Uterus (tissue), 3 donors: ENCODE measurements at regions not wholly inside any gene's neighbourhood (a gene's known extent, or its start where the extent isn't known, plus 50 kb on each side); places are given as distances from the start of the nearest gene placed in this dataset.

Experiments used
- DNase-seq, 2 donors: peaks; one replicate each; pipeline ENCODE4 v3.0.0-alpha.2; 2019 to 2020
- H3K27ac ChIP-seq, 2 donors: fragments of 200-600 bp; sonication (generic); 1 replicate in 1 of 2; 2 replicates in 1 of 2; pipeline ENCODE4 v1.5.1; 2016 to 2018
- H3K27me3 ChIP-seq, 2 donors: fragments of 200-600 bp; sonication (generic); one replicate each; pipeline ENCODE4 v1.5.1; 2018 to 2019; ENCODE audit warnings: control low read depth in 1 of 2
- H3K36me3 ChIP-seq, 2 donors: fragments of 200-600 bp; sonication (generic); one replicate each; pipeline ENCODE4 v1.5.1; 2019; ENCODE audit warnings: control low read depth in 1 of 2
- H3K4me1 ChIP-seq, 2 donors: fragments of 200-600 bp; sonication (generic); one replicate each; pipeline ENCODE4 v1.5.1; 2018 to 2019; ENCODE audit warnings: control low read depth in 1 of 2
- H3K4me3 ChIP-seq, 2 donors: fragments of 200-600 bp; sonication (generic); 1 replicate in 1 of 2; 2 replicates in 1 of 2; pipeline ENCODE4 v1.5.1; 2018 to 2019; ENCODE audit warnings: mild to moderate bottlenecking in 1 of 2
- H3K9me3 ChIP-seq, 2 donors: fragments of 200-600 bp; sonication (generic); one replicate each; pipeline ENCODE4 v1.5.1; 2019; ENCODE audit warnings: control low read depth in 1 of 2
- CTCF ChIP-seq, 4 experiments: fragments of 200-600 bp in 2 of 4; fragments of 450-650 bp in 2 of 4; sonication (generic) in 2 of 4; IDR thresholded peaks; one replicate each; pipeline ENCODE4 v1.5.1; 2016 to 2019; ENCODE audit warnings: antibody characterized with exemption in 4 of 4, mild to moderate bottlenecking in 2 of 4, moderate library complexity in 1 of 4
- POLR2A ChIP-seq, 2 donors: fragments of 450-650 bp; IDR thresholded peaks; one replicate each; pipeline ENCODE4 v1.6.1; 2016; ENCODE audit warnings: antibody characterized with exemption in 2 of 2, mild to moderate bottlenecking in 1 of 2, moderate library complexity in 1 of 2
- intact Hi-C: fragments of 100-400 bp; cut with DNase I; formaldehyde crosslinking; loops from one replicate; pipeline ENCODE4 v1.15.1; 2023; ENCODE audit warnings: low total_unique reads
- donor health status: DM: yes; HTN: yes; CAD: no.

- H3K27me3 ChIP-seq: no peaks in the 10 kb centered on the region
- no peaks in the 10 kb centered on the region for H3K9me3 ChIP-seq
- H3K4me1 ChIP-seq: no peaks in the 10 kb centered on the region
- DNase-seq: no peak
- H3K36me3 ChIP-seq: no peaks in the 10 kb centered on the region
- TF ChIP-seq CTCF (IDR thresholded peaks at IDR 0.05) (no peak), POLR2A (IDR thresholded peaks at IDR 0.05) (no peak)
- no peak overlapping the region for H3K27ac ChIP-seq
- intact Hi-C loops: no loop called here
- no peak overlapping the region for H3K4me3 ChIP-seq
These were observed 360.4 kb upstream of the NWD2 start for GRCh38 chr4:36884151-36884550.

- no peaks in the 10 kb centered on the region for H3K4me1 ChIP-seq
These were observed 352.6 kb upstream of the NWD2 start for GRCh38 chr4:36891971-36892370.

GRCh38 chr4:36900446-36900987 lies 344.0 kb upstream of the NWD2 start:
- Histone ChIP-seq H3K4me3 (no peak overlapping the region), H3K9me3 (no peaks in the 10 kb centered on the region), H3K27ac (no peak overlapping the region), H3K4me1 (no peaks in the 10 kb centered on the region), H3K27me3 (no peaks in the 10 kb centered on the region), H3K36me3 (no peaks in the 10 kb centered on the region)
- intact Hi-C loops: no loop called here
- no peak for TF ChIP-seq CTCF (IDR thresholded peaks at IDR 0.05)
- DNase-seq: no peak

More at GRCh38 chr4:36891971-36892370, 352.6 kb upstream of the NWD2 start:
- Histone ChIP-seq H3K27me3 (no peaks in the 10 kb centered on the region), H3K9me3 (no peaks in the 10 kb centered on the region), H3K27ac (no peak overlapping the region), H3K36me3 (no peaks in the 10 kb centered on the region), H3K4me3 (no peak overlapping the region)
- no peak for TF ChIP-seq POLR2A (IDR thresholded peaks at IDR 0.05)
- TF ChIP-seq CTCF (IDR thresholded peaks at IDR 0.05): no peak
- DNase-seq: no peak
- intact Hi-C loops: no loop called here

GRCh38 chr4:36904823-36905222 lies 339.7 kb upstream of the NWD2 start:
- TF ChIP-seq POLR2A (IDR thresholded peaks at IDR 0.05) (no peak), CTCF (IDR thresholded peaks at IDR 0.05) (no peak)
- no peaks in the 10 kb centered on the region for H3K27me3 ChIP-seq
- H3K4me1 ChIP-seq: no peaks in the 10 kb centered on the region
- no peak overlapping the region for H3K4me3 ChIP-seq
- no peaks in the 10 kb centered on the region for H3K9me3 ChIP-seq
- no peak overlapping the region for H3K27ac ChIP-seq
- H3K36me3 ChIP-seq: no peaks in the 10 kb centered on the region
- intact Hi-C loops: no loop called here
- no peak for DNase-seq

- no peaks in the 10 kb centered on the region for H3K9me3 ChIP-seq
- intact Hi-C loops: no loop called here
- no peak for DNase-seq
These were observed 330.4 kb upstream of the NWD2 start for GRCh38 chr4:36914106-36914505.

More at GRCh38 chr4:36914106-36914505, 330.4 kb upstream of the NWD2 start:
- no peak overlapping the region for H3K27ac ChIP-seq
- H3K36me3 ChIP-seq: no peaks in the 10 kb centered on the region
- no peak for TF ChIP-seq POLR2A (IDR thresholded peaks at IDR 0.05)
- TF ChIP-seq CTCF (IDR thresholded peaks at IDR 0.05): no peak
- no peak overlapping the region for H3K4me3 ChIP-seq
- H3K4me1 ChIP-seq: no peaks in the 10 kb centered on the region
- H3K27me3 ChIP-seq: no peaks in the 10 kb centered on the region
